OCI-LY7 (cell line): ENCODE measurements at regions not wholly inside any gene's neighbourhood (a gene's known extent, or its start where the extent isn't known, plus 50 kb on each side); places are given as distances from the start of the nearest gene placed in this dataset.

ENCODE experiments used
- CTCF ChIP-seq: fragments of 200-600 bp; sonication (generic); conservative IDR thresholded peaks from 2 replicates; pipeline ENCODE4 v1.5.1; 2014; ENCODE audit warnings: mild to moderate bottlenecking, antibody characterized with exemption, low read length, moderate library complexity, mixed read lengths
- EZH2phosphoT487 ChIP-seq: fragments of 200-600 bp; sonication (generic); IDR thresholded peaks from 2 replicates; pipeline ENCODE4 v1.6.1; 2018; ENCODE audit warnings: low read depth, borderline replicate concordance, mild to moderate bottlenecking, mixed run types, antibody characterized with exemption, low read length, moderate library complexity, mixed read lengths

GRCh38 chr13:112255550-112256120, 120.5 kb upstream of the SPACA7 start:
- TF ChIP-seq CTCF (no peak), EZH2phosphoT487 (no peak)
